ENCODE measurements at regions not wholly inside any gene's neighbourhood (a gene's known extent, or its start where the extent isn't known, plus 50 kb on each side); places are given as distances from the start of the nearest gene placed in this dataset.
"Not testable (repeated sequence)": the region's sequence is repeated elsewhere in the genome, so short reads cannot be mapped to it uniquely, and the experiment has no call there.

GRCh38 chrX:45803383-45803921 lies 602.8 kb upstream of the DIPK2B start:
- no peak for DNase-seq

GRCh38 chrX:45801554-45801953 lies 600.9 kb upstream of the DIPK2B start:
- DNase-seq = no peak

- not testable (repeated sequence) for DNase-seq
Measured at GRCh38 chrX:45800746-45801453, 600.2 kb upstream of the DIPK2B start.

GRCh38 chrX:45799576-45799975 lies 598.9 kb upstream of the DIPK2B start:
- DNase-seq = no peak

GRCh38 chrX:45795546-45795945 lies 594.9 kb upstream of the DIPK2B start:
- DNase-seq = no peak

GRCh38 chrX:45794995-45795337 lies 594.3 kb upstream of the DIPK2B start:
- DNase-seq = no peak

- no peak for DNase-seq
Measured at GRCh38 chrX:45794323-45794994, 593.8 kb upstream of the DIPK2B start.

- no peak for DNase-seq
Measured at GRCh38 chrX:45788941-45789348, 588.3 kb upstream of the DIPK2B start.

GRCh38 chrX:45788315-45788714 lies 587.6 kb upstream of the DIPK2B start:
- DNase-seq = no peak

- no peak for DNase-seq
Measured at GRCh38 chrX:45784590-45784989, 583.9 kb upstream of the DIPK2B start.

- DNase-seq = no peak
Measured at GRCh38 chrX:45783002-45783401, 582.3 kb upstream of the DIPK2B start.

- DNase-seq = no peak
Measured at GRCh38 chrX:45781901-45782553, 581.4 kb upstream of the DIPK2B start.

- no peak for DNase-seq
Measured at GRCh38 chrX:45778616-45779015, 577.9 kb upstream of the DIPK2B start.

- DNase-seq = no peak
Measured at GRCh38 chrX:45777366-45777765, 576.7 kb upstream of the DIPK2B start.

GRCh38 chrX:45775468-45775867 lies 574.8 kb upstream of the DIPK2B start:
- no peak for DNase-seq

GRCh38 chrX:45774961-45775360 lies 574.3 kb upstream of the DIPK2B start:
- no peak for DNase-seq

GRCh38 chrX:45773572-45773971 lies 572.9 kb upstream of the DIPK2B start:
- DNase-seq = no peak

- DNase-seq = no peak
Measured at GRCh38 chrX:45771560-45772340, 571.1 kb upstream of the DIPK2B start.

- no peak for DNase-seq
Measured at GRCh38 chrX:45771114-45771513, 570.4 kb upstream of the DIPK2B start.

- DNase-seq = no peak
Measured at GRCh38 chrX:45769761-45770582, 569.3 kb upstream of the DIPK2B start.

GRCh38 chrX:45768666-45769236 lies 568.1 kb upstream of the DIPK2B start:
- DNase-seq = no peak

GRCh38 chrX:45766981-45767501 lies 566.4 kb upstream of the DIPK2B start:
- no peak for DNase-seq

All from activated CD8-positive, alpha-beta memory T cell treated with anti-CD3 and anti-CD28 coated beads for 24 hours (primary cell).